Neuronal stem cell (in vitro differentiated cells): ENCODE measurements at regions not wholly inside any gene's neighbourhood (a gene's known extent, or its start where the extent isn't known, plus 50 kb on each side); places are given as distances from the start of the nearest gene placed in this dataset.
A peak's percentile ranks its signal among the peaks of the same experiment; 100 is the strongest.

Experiments
- DNase-seq: peaks from one replicate; pipeline ENCODE4 v3.0.0-alpha.2; 2013; ENCODE audit warnings: low spot score
- H2AFZ ChIP-seq: one replicate; pipeline ENCODE4 v1.6.1; 2013; ENCODE audit warnings: mild to moderate bottlenecking, low read length, inconsistent platforms
- H2AK5ac ChIP-seq: 2 replicates; pipeline ENCODE4 v1.6.1; 2013; ENCODE audit warnings: low read depth, mild to moderate bottlenecking, inconsistent platforms, low read length, moderate library complexity, mixed read lengths
- H2BK120ac ChIP-seq: 2 replicates; pipeline ENCODE4 v1.6.1; 2013; ENCODE audit warnings: low read depth, mild to moderate bottlenecking, inconsistent platforms, low read length, moderate library complexity, mixed read lengths
- H2BK12ac ChIP-seq: one replicate; pipeline ENCODE4 v1.6.1; 2013; ENCODE audit warnings: low read length, inconsistent platforms
- H2BK15ac ChIP-seq: 2 replicates; pipeline ENCODE4 v1.6.1; 2013; ENCODE audit warnings: mild to moderate bottlenecking, low read length, inconsistent platforms, mixed read lengths
- H2BK5ac ChIP-seq: one replicate; pipeline ENCODE4 v1.6.1; 2013; ENCODE audit warnings: inconsistent platforms, mild to moderate bottlenecking, low read length, moderate library complexity
- H3K14ac ChIP-seq: one replicate; pipeline ENCODE4 v1.6.1; 2013; ENCODE audit warnings: low read length, inconsistent platforms
- H3K18ac ChIP-seq: 2 replicates; pipeline ENCODE4 v1.6.1; 2013; ENCODE audit warnings: low read length, inconsistent platforms
- H3K23ac ChIP-seq: 2 replicates; pipeline ENCODE4 v1.6.1; 2013; ENCODE audit warnings: low read depth, mild to moderate bottlenecking, mixed read lengths, low read length, inconsistent platforms; ENCODE audit not compliant: poor library complexity
- H3K27ac ChIP-seq: replicated peaks from 3 replicates; pipeline ENCODE4 v1.5.1; 2013; ENCODE audit warnings: low read length, inconsistent platforms
- H3K27me3 ChIP-seq, 3 experiments: 2 replicates each; pipeline ENCODE4 v1.6.1; 2013; ENCODE audit warnings: low read length in 3 of 3, mild to moderate bottlenecking in 2 of 3, inconsistent platforms in 1 of 3, low read depth in 1 of 3, mixed read lengths in 1 of 3, moderate library complexity in 1 of 3; ENCODE audit not compliant: control insufficient read depth in 3 of 3, insufficient read depth in 3 of 3
- H3K36me3 ChIP-seq, 2 donors: replicated peaks in 1 of 2; 2 replicates each; pipeline ENCODE4 v1.6.1; 2013; ENCODE audit warnings: low read length in 2 of 2; ENCODE audit not compliant: control insufficient read depth in 2 of 2, insufficient read depth in 2 of 2
- H3K4ac ChIP-seq: 2 replicates; pipeline ENCODE4 v1.6.1; 2013; ENCODE audit warnings: inconsistent platforms, mild to moderate bottlenecking, low read length, moderate library complexity
- H3K4me1 ChIP-seq, 2 donors: 1 replicate in 1 of 2; 2 replicates in 1 of 2; pipeline ENCODE4 v1.6.1; 2013; ENCODE audit warnings: low read length in 2 of 2, low read depth in 1 of 2; ENCODE audit not compliant: control insufficient read depth in 2 of 2, insufficient read depth in 1 of 2
- H3K4me2 ChIP-seq: one replicate; pipeline ENCODE4 v1.6.1; 2013; ENCODE audit warnings: mild to moderate bottlenecking, low read length, inconsistent platforms; ENCODE audit not compliant: insufficient read depth, poor library complexity, severe bottlenecking
- H3K4me3 ChIP-seq, 2 donors: 2 replicates each; pipeline ENCODE4 v1.5.1; 2013; ENCODE audit warnings: low read length in 2 of 2, mild to moderate bottlenecking in 2 of 2, inconsistent platforms in 1 of 2, moderate library complexity in 1 of 2
- H3K79me1 ChIP-seq: one replicate; pipeline ENCODE4 v1.6.1; 2013; ENCODE audit warnings: low read depth, mild to moderate bottlenecking, inconsistent platforms, low read length, moderate library complexity
- H3K9ac ChIP-seq: one replicate; pipeline ENCODE4 v1.6.1; 2013; ENCODE audit warnings: mild to moderate bottlenecking, low read depth, low read length, inconsistent platforms; ENCODE audit not compliant: poor library complexity
- H3K9me3 ChIP-seq, 2 donors: replicated peaks in 1 of 2; 2 replicates each; pipeline versions ENCODE3 to v1.6.1; 2013; ENCODE audit warnings: low read length in 2 of 2, mild to moderate bottlenecking in 2 of 2, inconsistent platforms in 1 of 2, low read depth in 1 of 2, mixed read lengths in 1 of 2, moderate library complexity in 1 of 2; ENCODE audit not compliant: control insufficient read depth in 2 of 2, insufficient read depth in 1 of 2
- H4K8ac ChIP-seq: one replicate; pipeline ENCODE4 v1.6.1; 2013; ENCODE audit warnings: low read depth, mild to moderate bottlenecking, inconsistent platforms, low read length, moderate library complexity
- H4K91ac ChIP-seq: one replicate; pipeline ENCODE4 v1.6.1; 2013; ENCODE audit warnings: low read length, low read depth, mild to moderate bottlenecking, inconsistent platforms; ENCODE audit not compliant: poor library complexity
- WGBS, 2 donors: extraction: QIAGEN DNeasy Blood & Tissue Kit; methylation state at CpG; one replicate each; pipeline ENCODE4 v1.1.7; 2013; ENCODE audit warnings: missing lambda C conversion rate in 2 of 2, mixed read lengths in 1 of 2; ENCODE audit not compliant: insufficient read length in 2 of 2, insufficient replicate concordance in 1 of 2; ENCODE audit errors: extremely low coverage in 2 of 2; 5-methylcytosine and 5-hydroxymethylcytosine counted together

DNA sequence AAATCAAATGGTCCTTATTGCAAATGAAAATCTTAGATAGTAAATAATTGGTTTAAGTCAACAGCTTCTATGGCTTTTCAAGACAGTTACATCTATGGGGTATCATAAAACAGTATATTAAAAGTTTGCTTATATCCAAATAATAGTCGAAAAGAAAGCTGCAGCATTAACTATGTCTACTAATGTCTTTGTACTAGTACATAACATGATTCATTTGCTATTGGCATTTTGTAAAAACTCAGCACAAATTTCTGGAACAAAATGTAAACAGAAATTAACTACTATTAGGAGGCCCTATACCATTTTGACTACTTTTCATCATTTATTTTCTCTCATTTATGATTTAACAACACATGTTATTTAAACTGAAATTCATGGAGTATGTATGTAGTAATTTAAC lies 1435.2 kb upstream of the PRR20A start:
- Histone ChIP-seq H2AFZ (peak overlapping the region; percentile 12), H2BK5ac (no peak overlapping the region), H4K91ac (no peak overlapping the region), H4K8ac (no peak overlapping the region), H3K9me3 (no peaks in the 10 kb centered on the region), H3K4me3 (no peak overlapping the region), H3K23ac (no peak overlapping the region), H2AK5ac (no peak overlapping the region), H3K4me2 (no peak overlapping the region), H3K79me1 (no peaks in the 10 kb centered on the region), H2BK120ac (no peak overlapping the region), H2BK12ac (no peak overlapping the region), H3K14ac (no peak overlapping the region), H3K18ac (no peak overlapping the region), H3K9ac (no peak overlapping the region), H3K4ac (no peak overlapping the region), H3K27ac (no peak overlapping the region), H2BK15ac (no peak overlapping the region), H3K4me1 (no peaks in the 10 kb centered on the region), H3K27me3 (no peaks in the 10 kb centered on the region), H3K36me3 (no peaks in the 10 kb centered on the region)
- WGBS, 2 donors: no CpG with 5 or more reads among the region's 1 CpG
- no peak for DNase-seq

DNA sequence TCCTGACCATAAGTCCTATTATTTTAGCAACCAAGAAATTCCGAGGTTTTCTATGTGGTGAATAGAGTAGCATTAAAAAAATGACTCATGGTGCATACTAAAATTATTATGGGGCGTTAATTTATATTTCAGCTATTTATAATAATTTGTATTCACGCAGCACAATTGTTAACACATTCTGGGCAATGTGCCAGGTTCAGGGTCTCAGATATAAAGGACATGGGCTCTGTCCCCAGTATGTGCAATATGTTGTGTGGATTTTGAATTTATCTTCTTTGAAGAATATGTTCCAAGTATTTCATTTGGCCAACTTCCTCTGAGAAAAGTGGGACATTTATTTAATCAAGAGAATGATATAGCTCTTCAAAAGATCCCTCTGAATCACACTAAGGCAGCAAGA lies 1434.7 kb upstream of the PRR20A start:
- no peak overlapping the region for H3K4me2 ChIP-seq
- H4K8ac ChIP-seq: no peak overlapping the region
- DNase-seq: no peak
- no peak overlapping the region for H3K23ac ChIP-seq
- no CpG with 5 or more reads among the region's 3 CpGs for WGBS, 2 donors
- H2BK120ac ChIP-seq: no peak overlapping the region
- H2BK5ac ChIP-seq: no peak overlapping the region
- no peak overlapping the region for H2AFZ ChIP-seq
- H3K79me1 ChIP-seq: no peaks in the 10 kb centered on the region
- no peak overlapping the region for H3K4ac ChIP-seq
- H3K4me3 ChIP-seq: no peak overlapping the region
- H2BK12ac ChIP-seq: no peak overlapping the region
- H3K9ac ChIP-seq: no peak overlapping the region
- no peak overlapping the region for H3K27ac ChIP-seq
- H2AK5ac ChIP-seq: no peak overlapping the region
- no peak overlapping the region for H2BK15ac ChIP-seq
- H3K36me3 ChIP-seq: no peaks in the 10 kb centered on the region
- no peaks in the 10 kb centered on the region for H3K27me3 ChIP-seq
- H3K4me1 ChIP-seq: no peaks in the 10 kb centered on the region
- H3K14ac ChIP-seq: no peak overlapping the region
- no peak overlapping the region for H4K91ac ChIP-seq
- no peaks in the 10 kb centered on the region for H3K9me3 ChIP-seq
- no peak overlapping the region for H3K18ac ChIP-seq

DNA sequence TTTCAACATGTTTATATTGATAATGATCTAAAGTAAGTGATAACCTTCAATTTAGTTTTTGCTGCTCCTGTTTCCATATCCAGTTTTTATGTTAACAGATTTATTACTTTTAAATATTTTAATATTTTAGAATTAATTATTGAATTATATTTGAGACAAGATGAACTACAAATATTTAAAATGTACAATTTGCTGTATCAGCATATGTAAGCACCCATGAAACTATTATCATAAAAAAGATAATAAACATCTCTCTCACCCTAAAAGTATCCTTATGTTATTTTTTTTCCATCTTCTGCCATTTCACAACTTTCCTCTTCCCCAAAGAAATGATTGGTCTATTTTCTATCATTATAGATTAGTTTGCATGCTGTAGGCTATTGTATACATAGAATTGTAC lies 1426.6 kb upstream of the PRR20A start:
- no peaks in the 10 kb centered on the region for H3K27me3 ChIP-seq
- no peak overlapping the region for H2BK15ac ChIP-seq
- no peaks in the 10 kb centered on the region for H3K79me1 ChIP-seq
- H3K14ac ChIP-seq: no peak overlapping the region
- no peaks in the 10 kb centered on the region for H3K36me3 ChIP-seq
- H3K4me2 ChIP-seq: no peak overlapping the region
- H3K18ac ChIP-seq: no peak overlapping the region
- no peaks in the 10 kb centered on the region for H3K4me1 ChIP-seq
- H2BK12ac ChIP-seq: no peak overlapping the region
- no peak overlapping the region for H4K91ac ChIP-seq
- H3K23ac ChIP-seq: no peak overlapping the region
- H2BK5ac ChIP-seq: no peak overlapping the region
- H4K8ac ChIP-seq: no peak overlapping the region
- H3K9me3 ChIP-seq: no peaks in the 10 kb centered on the region
- H3K4ac ChIP-seq: no peak overlapping the region
- no peak overlapping the region for H2BK120ac ChIP-seq
- no peak overlapping the region for H3K9ac ChIP-seq
- H3K4me3 ChIP-seq: no peak overlapping the region
- H2AFZ ChIP-seq: no peak overlapping the region
- no peak for DNase-seq
- no peak overlapping the region for H2AK5ac ChIP-seq
- H3K27ac ChIP-seq: no peak overlapping the region

DNA sequence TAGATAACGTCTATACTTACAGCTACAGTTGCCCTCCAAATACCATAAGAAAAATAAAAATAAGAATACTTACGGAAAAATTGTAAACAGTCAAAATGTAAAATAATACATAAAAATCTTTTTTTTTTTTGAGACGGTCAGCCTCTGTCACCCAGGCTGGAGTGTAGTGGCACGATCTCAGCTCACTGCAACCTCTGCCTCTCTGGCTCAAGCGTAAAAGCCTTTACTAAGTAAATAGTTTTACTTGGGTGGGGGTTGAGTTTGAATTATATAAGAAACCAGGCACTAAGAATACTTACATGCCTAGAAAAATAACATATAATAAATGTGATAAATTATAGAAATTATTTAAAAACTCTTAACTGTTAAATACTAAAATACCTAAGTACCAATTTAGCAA lies 1413.0 kb upstream of the PRR20A start:
- H3K4me2 ChIP-seq: no peak overlapping the region
- H3K14ac ChIP-seq: no peak overlapping the region
- H3K9ac ChIP-seq: no peak overlapping the region
- WGBS, 2 donors: no CpG with 5 or more reads among the region's 5 CpGs
- H3K18ac ChIP-seq: no peak overlapping the region
- no peaks in the 10 kb centered on the region for H3K27me3 ChIP-seq
- H4K91ac ChIP-seq: no peak overlapping the region
- H2AK5ac ChIP-seq: no peak overlapping the region
- H3K4ac ChIP-seq: no peak overlapping the region
- H3K4me1 ChIP-seq: peaks cover 0 to 2% of the 10 kb centered on the region in 2 donors
- no peak overlapping the region for H3K4me3 ChIP-seq
- no peak overlapping the region for H2BK15ac ChIP-seq
- DNase-seq: no peak
- no peak overlapping the region for H3K23ac ChIP-seq
- H2BK5ac ChIP-seq: no peak overlapping the region
- no peaks in the 10 kb centered on the region for H3K79me1 ChIP-seq
- H3K36me3 ChIP-seq: no peaks in the 10 kb centered on the region
- H2BK12ac ChIP-seq: no peak overlapping the region
- no peaks in the 10 kb centered on the region for H3K9me3 ChIP-seq
- H2BK120ac ChIP-seq: no peak overlapping the region
- no peak overlapping the region for H4K8ac ChIP-seq
- no peak overlapping the region for H2AFZ ChIP-seq
- no peak overlapping the region for H3K27ac ChIP-seq
